ENCODE measurements at regions not wholly inside any gene's neighbourhood (a gene's known extent, or its start where the extent isn't known, plus 50 kb on each side); places are given as distances from the start of the nearest gene placed in this dataset.
A peak's percentile ranks its signal among the peaks of the same experiment; 100 is the strongest.

- Histone ChIP-seq H3K9me3 (ENCODE audit: low read depth) (peaks cover 8% of the 10 kb centered on the region), H3K27me3 (no peaks in the 10 kb centered on the region), H3K36me3 (no peaks in the 10 kb centered on the region), H3K4me2 (peak overlapping the region; percentile 21), H2AFZ (replicated peaks) (peak overlapping the region; percentile 3), H3K4me3 (no peak overlapping the region), H3K79me2 (ENCODE audit: low read depth) (no peaks in the 10 kb centered on the region), H3K9ac (no peak overlapping the region), H4K20me1 (ENCODE audit: low read depth) (no peaks in the 10 kb centered on the region), H3F3A (ENCODE audit: low read depth) (peaks cover 23% of the 10 kb centered on the region), H3K4me1 (peaks cover 31% of the 10 kb centered on the region), H3K27ac (peak overlapping the region; percentile 75)
- TF ChIP-seq CTCF (IDR thresholded peaks at IDR 0.05), result no peak
- no peak for TF ChIP-seq EZH2phosphoT487 (IDR thresholded peaks at IDR 0.05)
- H3K4me3 Mint-ChIP-seq, result no peak overlapping the region
- H3K27me3 Mint-ChIP-seq (ENCODE audit: insufficient read depth, low read depth), result no peaks in the 10 kb centered on the region
- H3K36me3 Mint-ChIP-seq, result no peaks in the 10 kb centered on the region
- H3K9me3 Mint-ChIP-seq, result peaks cover 9% of the 10 kb centered on the region
- peaks cover 10% of the 10 kb centered on the region for H3K4me1 Mint-ChIP-seq
- no peak overlapping the region for H3K27ac Mint-ChIP-seq
- DNase-seq (ENCODE audit: low spot score), result peak; percentile 41
These were observed 189.7 kb upstream of the TLE4 start for GRCh38 chr9:79382044-79382443.

GRCh38 chr9:79382458-79382857, 189.3 kb upstream of the TLE4 start:
- peak overlapping the region; percentile 75 for H3K27ac ChIP-seq

GRCh38 chr9:79383096-79383495, 188.7 kb upstream of the TLE4 start:
- H3K9me3 Mint-ChIP-seq, result peaks cover 9% of the 10 kb centered on the region
- no peak overlapping the region for H3K27ac Mint-ChIP-seq
- Histone ChIP-seq H4K20me1 (ENCODE audit: low read depth) (no peaks in the 10 kb centered on the region), H2AFZ (replicated peaks) (no peak overlapping the region), H3K4me3 (no peak overlapping the region), H3K36me3 (no peaks in the 10 kb centered on the region), H3K27ac (no peak overlapping the region), H3F3A (ENCODE audit: low read depth) (peaks cover 19% of the 10 kb centered on the region), H3K4me2 (peak overlapping the region; percentile 21), H3K9ac (no peak overlapping the region), H3K79me2 (ENCODE audit: low read depth) (no peaks in the 10 kb centered on the region), H3K27me3 (no peaks in the 10 kb centered on the region), H3K9me3 (ENCODE audit: low read depth) (peaks cover 8% of the 10 kb centered on the region), H3K4me1 (peaks cover 25% of the 10 kb centered on the region)
- no peaks in the 10 kb centered on the region for H3K27me3 Mint-ChIP-seq (ENCODE audit: insufficient read depth, low read depth)
- TF ChIP-seq EZH2 (IDR thresholded peaks at IDR 0.05) (no peak), EZH2phosphoT487 (IDR thresholded peaks at IDR 0.05) (no peak), CTCF (IDR thresholded peaks at IDR 0.05) (no peak)
- H3K36me3 Mint-ChIP-seq, result no peaks in the 10 kb centered on the region
- no peak overlapping the region for H3K4me3 Mint-ChIP-seq
- H3K4me1 Mint-ChIP-seq, result peaks cover 2% of the 10 kb centered on the region
- DNase-seq (ENCODE audit: low spot score), result no peak

More at GRCh38 chr9:79382458-79382857, 189.3 kb upstream of the TLE4 start:
- Histone ChIP-seq H3K4me1 (peaks cover 31% of the 10 kb centered on the region), H3K79me2 (ENCODE audit: low read depth) (no peaks in the 10 kb centered on the region), H3K36me3 (no peaks in the 10 kb centered on the region), H4K20me1 (ENCODE audit: low read depth) (no peaks in the 10 kb centered on the region), H3F3A (ENCODE audit: low read depth) (peaks cover 23% of the 10 kb centered on the region), H3K27me3 (no peaks in the 10 kb centered on the region), H3K4me2 (peak overlapping the region; percentile 21), H3K9me3 (ENCODE audit: low read depth) (peaks cover 8% of the 10 kb centered on the region), H2AFZ (replicated peaks) (peak overlapping the region; percentile 3), H3K4me3 (no peak overlapping the region), H3K9ac (no peak overlapping the region)
- no peaks in the 10 kb centered on the region for H3K36me3 Mint-ChIP-seq
- H3K4me1 Mint-ChIP-seq, result peaks cover 6% of the 10 kb centered on the region
- no peak overlapping the region for H3K27ac Mint-ChIP-seq
- TF ChIP-seq EZH2phosphoT487 (IDR thresholded peaks at IDR 0.05) (no peak), CTCF (IDR thresholded peaks at IDR 0.05) (no peak), EZH2 (IDR thresholded peaks at IDR 0.05) (no peak)
- H3K9me3 Mint-ChIP-seq, result peaks cover 9% of the 10 kb centered on the region
- H3K4me3 Mint-ChIP-seq, result no peak overlapping the region
- no peak for DNase-seq (ENCODE audit: low spot score)
- H3K27me3 Mint-ChIP-seq (ENCODE audit: insufficient read depth, low read depth), result no peaks in the 10 kb centered on the region
